IMR-90 (cell line): ENCODE measurements at regions not wholly inside any gene's neighbourhood (a gene's known extent, or its start where the extent isn't known, plus 50 kb on each side); places are given as distances from the start of the nearest gene placed in this dataset.
"Not testable (repeated sequence)": the region's sequence is repeated elsewhere in the genome, so short reads cannot be mapped to it uniquely, and the experiment has no call there.

Source experiments
- ATAC-seq: fragments of 200-7000 bp; cut with Tn5 transposase; 2 replicates; pipeline ENCODE4 v1.9.1; 2020; ENCODE audit warnings: low read depth, mild to moderate bottlenecking, moderate library complexity
- BruUV-seq: library from RNA; stranded (reverse); fragments of 400-500 nt; replicated peaks from 2 replicates; lab custom pipeline; 2021; lab: Mats Ljungman, UMichigan
- CTCF ChIA-PET: fragments of 300-600 bp; formaldehyde crosslinking; extraction: SDS; loops from one replicate; lab custom pipeline; 2021; ENCODE audit warnings: antibody characterized with exemption; lab: Yijun Ruan, JAX
- POLR2A ChIA-PET: fragments of 300-600 bp; sonication (Branson Sonifier 250); formaldehyde crosslinking; loops from one replicate; lab custom pipeline; 2022; ENCODE audit warnings: antibody characterized with exemption; ENCODE audit not compliant: unreplicated experiment; lab: Charles Lee
- DNase-seq: peaks from one replicate; pipeline ENCODE4 v3.0.0; 2013
- H2AFZ ChIP-seq: replicated peaks from 2 replicates; pipeline ENCODE3; 2013; ENCODE audit warnings: low read length, mild to moderate bottlenecking; ENCODE audit not compliant: poor library complexity
- H2AK5ac ChIP-seq: 2 replicates; pipeline ENCODE4 v1.6.1; 2013; ENCODE audit warnings: low read depth, low read length, inconsistent platforms
- H2AK9ac ChIP-seq: replicated peaks from 2 replicates; pipeline ENCODE3; 2013; ENCODE audit warnings: mild to moderate bottlenecking, low read depth, low read length, moderate library complexity; ENCODE audit not compliant: poor library complexity
- H2BK120ac ChIP-seq: 2 replicates; pipeline ENCODE4 v1.6.1; 2013; ENCODE audit warnings: low read depth, low read length, inconsistent platforms
- H2BK15ac ChIP-seq: 3 replicates; pipeline ENCODE4 v1.6.1; 2013; ENCODE audit warnings: low read depth, low read length, inconsistent platforms
- H2BK20ac ChIP-seq: 2 replicates; pipeline ENCODE4 v1.6.1; 2013; ENCODE audit warnings: low read depth, mild to moderate bottlenecking, inconsistent platforms, low read length, moderate library complexity
- H2BK5ac ChIP-seq: 2 replicates; pipeline ENCODE4 v1.6.1; 2013; ENCODE audit warnings: mild to moderate bottlenecking, low read depth, low read length, inconsistent platforms; ENCODE audit not compliant: poor library complexity, severe bottlenecking
- H3K14ac ChIP-seq: replicated peaks from 2 replicates; pipeline ENCODE4 v1.6.1; 2013; ENCODE audit warnings: low read depth, low read length, inconsistent platforms
- H3K18ac ChIP-seq: 2 replicates; pipeline ENCODE4 v1.6.1; 2013; ENCODE audit warnings: low read depth, low read length, control low read depth
- H3K23ac ChIP-seq: 2 replicates; pipeline ENCODE4 v1.6.1; 2013; ENCODE audit warnings: low read depth, low read length, inconsistent platforms
- H3K27ac ChIP-seq: 2 replicates; pipeline ENCODE4 v1.5.1; 2013; ENCODE audit warnings: mild to moderate bottlenecking, control low read depth, low read length; ENCODE audit not compliant: insufficient read depth
- H3K27me3 ChIP-seq: 2 replicates; pipeline ENCODE4 v1.6.1; 2013; ENCODE audit warnings: low read length; ENCODE audit not compliant: control insufficient read depth, insufficient read depth
- H3K36me3 ChIP-seq: 2 replicates; pipeline ENCODE4 v1.6.1; 2013; ENCODE audit warnings: low read length, mixed read lengths; ENCODE audit not compliant: control insufficient read depth, insufficient read depth
- H3K4ac ChIP-seq: 2 replicates; pipeline ENCODE4 v1.6.1; 2013; ENCODE audit warnings: low read depth, low read length, inconsistent platforms
- H3K4me1 ChIP-seq: 2 replicates; pipeline ENCODE4 v1.6.1; 2013; ENCODE audit warnings: low read length, mixed read lengths; ENCODE audit not compliant: control insufficient read depth, insufficient read depth
- H3K4me2 ChIP-seq: 2 replicates; pipeline ENCODE4 v1.6.1; 2013; ENCODE audit warnings: low read depth, mild to moderate bottlenecking, control low read depth, low read length, moderate library complexity
- H3K4me3 ChIP-seq: 2 replicates; pipeline ENCODE4 v1.5.1; 2013; ENCODE audit warnings: low read depth, mild to moderate bottlenecking, control low read depth, low read length, moderate library complexity; ENCODE audit not compliant: insufficient read depth
- H3K56ac ChIP-seq: 2 replicates; pipeline ENCODE4 v1.6.1; 2013; ENCODE audit warnings: low read length, inconsistent platforms; ENCODE audit not compliant: insufficient read depth; ENCODE audit errors: extremely low read depth
- H3K79me1 ChIP-seq, 2 experiments: 2 replicates each; pipeline ENCODE4 v1.6.1; 2013; ENCODE audit warnings: low read length in 2 of 2, inconsistent platforms in 1 of 2, low read depth in 1 of 2
- H3K9ac ChIP-seq: 2 replicates; pipeline ENCODE4 v1.6.1; 2013; ENCODE audit warnings: low read depth, low read length, control low read depth
- H3K9me1 ChIP-seq: 2 replicates; pipeline ENCODE4 v1.6.1; 2013; ENCODE audit warnings: low read length, inconsistent platforms; ENCODE audit not compliant: insufficient read depth
- H3K9me3 ChIP-seq: 2 replicates; pipeline ENCODE4 v1.6.1; 2013; ENCODE audit warnings: low read length; ENCODE audit not compliant: control insufficient read depth, insufficient read depth
- H4K20me1 ChIP-seq: 2 replicates; pipeline ENCODE4 v1.6.1; 2013; ENCODE audit warnings: low read length, inconsistent platforms; ENCODE audit not compliant: insufficient read depth
- H4K5ac ChIP-seq: 2 replicates; pipeline ENCODE4 v1.6.1; 2013; ENCODE audit warnings: mild to moderate bottlenecking, low read depth, low read length, control low read depth
- H4K8ac ChIP-seq, 2 experiments: 2 replicates each; pipeline ENCODE4 v1.6.1; 2013; ENCODE audit warnings: low read depth in 2 of 2, low read length in 2 of 2, control low read depth in 1 of 2, inconsistent platforms in 1 of 2
- H4K91ac ChIP-seq: 2 replicates; pipeline ENCODE4 v1.6.1; 2013; ENCODE audit warnings: low read depth, low read length, inconsistent platforms; ENCODE audit not compliant: insufficient read depth
- WGBS, 2 experiments: methylation state at CpG; one replicate each; pipeline versions ENCODE4 v1.1.5 to v1.1.7; 2013; ENCODE audit warnings: missing lambda C conversion rate in 2 of 2; ENCODE audit not compliant: insufficient read length in 1 of 2; ENCODE audit errors: extremely low coverage in 2 of 2; 5-methylcytosine and 5-hydroxymethylcytosine counted together
- dilution Hi-C: fragments of 300-500 bp; cut with HindIII; formaldehyde crosslinking; loops from one replicate; pipeline ENCODE4 v1.14.3; 2018; ENCODE audit warnings: low sequenced_read_pairs; ENCODE audit not compliant: unreplicated experiment
- in situ Hi-C: fragments of 300-500 bp; cut with MboI; formaldehyde crosslinking; loops from 3 replicates; pipeline ENCODE4 v1.14.3; 2019; ENCODE audit warnings: low sequenced_read_pairs, inconsistent platforms, mixed read lengths
- intact Hi-C: fragments of 100-400 bp; cut with micrococcal nuclease; formaldehyde crosslinking; loops from 2 replicates; pipeline ENCODE4 v1.10.0; 2022

GRCh38 chr18:71030085-71030484 lies 741.2 kb downstream of the SOCS6 start:
- H3K27me3 ChIP-seq, H2BK120ac ChIP-seq, H3K4me2 ChIP-seq, H2AK5ac ChIP-seq, H3K4ac ChIP-seq, H3K18ac ChIP-seq, CTCF ChIA-PET, DNase-seq, H3K23ac ChIP-seq, H2AFZ ChIP-seq, POLR2A ChIA-PET, H3K9me1 ChIP-seq, H4K5ac ChIP-seq, H3K14ac ChIP-seq, ATAC-seq, H3K79me1 ChIP-seq, H3K56ac ChIP-seq, H4K91ac ChIP-seq, BruUV-seq, H3K27ac ChIP-seq, H4K8ac ChIP-seq, H3K9ac ChIP-seq, H3K36me3 ChIP-seq, H3K4me1 ChIP-seq, H3K4me3 ChIP-seq, H2BK5ac ChIP-seq, H2BK20ac ChIP-seq, H2AK9ac ChIP-seq, H2BK15ac ChIP-seq, dilution Hi-C loops, in situ Hi-C loops, H4K20me1 ChIP-seq, intact Hi-C loops: not testable (repeated sequence)
- H3K9me3 ChIP-seq: peaks cover 13% of the 10 kb centered on the region
- no CpG with 5 or more reads among the region's 8 CpGs for WGBS, 2 experiments
